ENCODE measurements at regions not wholly inside any gene's neighbourhood (a gene's known extent, or its start where the extent isn't known, plus 50 kb on each side); places are given as distances from the start of the nearest gene placed in this dataset.

DNA sequence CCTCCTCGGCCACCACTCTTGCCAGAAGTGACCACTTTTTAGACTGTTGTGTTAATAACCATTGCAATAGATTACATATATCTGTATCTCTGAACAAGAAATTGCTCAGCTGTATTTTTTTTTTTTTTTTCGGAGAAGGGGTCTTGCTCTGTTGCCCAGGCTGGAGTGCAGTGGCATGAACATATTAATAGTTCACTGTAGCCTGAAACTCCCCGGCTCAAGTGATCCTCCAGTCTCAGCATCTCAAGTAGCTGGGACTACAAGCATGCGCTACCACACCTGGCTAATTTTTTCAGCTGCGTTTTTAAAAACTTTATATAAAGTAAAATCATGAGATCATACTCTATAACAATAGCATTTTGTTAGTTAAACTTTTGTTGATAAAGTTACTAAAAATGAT lies 609.0 kb downstream of the ZNF385D start:
- DNase-seq (ENCODE audit: low read depth in 2 of 2), result no peak

DNA sequence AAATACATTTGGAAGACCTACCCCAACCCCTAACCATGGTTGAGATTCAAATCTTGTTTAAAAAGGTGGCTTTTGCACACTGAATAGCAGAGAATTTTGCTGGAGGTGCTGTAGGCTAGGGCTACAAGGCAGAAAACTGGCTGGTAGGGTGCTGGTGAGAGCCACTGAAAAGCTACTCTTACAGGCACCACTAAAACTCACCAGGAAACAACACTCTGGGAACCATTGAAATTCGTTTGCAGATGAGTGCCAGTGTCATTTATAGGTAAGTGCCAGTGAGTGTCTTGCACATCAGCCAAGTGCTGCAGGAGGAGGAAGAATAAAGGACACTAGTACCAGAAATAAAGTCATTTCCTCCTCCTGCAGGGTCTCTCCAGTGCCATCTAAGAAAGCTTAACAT lies 610.2 kb downstream of the ZNF385D start:
- no peak for DNase-seq (ENCODE audit: low read depth in 2 of 2)

GRCh38 chr3:21138085-21138484 lies 612.9 kb downstream of the ZNF385D start:
- DNase-seq (ENCODE audit: low read depth in 2 of 2), result no peak

DNA sequence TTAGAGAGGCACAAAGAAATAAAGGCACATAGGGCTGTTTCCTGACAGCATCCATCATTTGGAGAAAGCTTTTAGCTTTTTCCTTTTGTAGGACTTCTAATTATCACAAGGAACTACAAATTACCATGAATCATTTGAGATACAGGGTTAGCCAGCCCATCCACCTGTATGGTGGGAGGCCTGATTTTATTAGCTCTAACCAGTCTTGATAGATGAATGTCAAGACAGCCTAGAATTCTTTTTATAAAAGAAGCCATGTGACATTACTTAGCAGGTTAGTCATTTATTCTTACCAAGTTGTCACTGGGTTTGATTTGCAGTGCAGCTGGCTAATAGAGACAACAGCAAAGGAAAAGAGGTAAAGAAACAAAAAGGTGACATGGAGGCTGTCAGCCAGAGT lies 618.1 kb downstream of the ZNF385D start:
- DNase-seq (ENCODE audit: low read depth in 2 of 2), result no peak

DNA sequence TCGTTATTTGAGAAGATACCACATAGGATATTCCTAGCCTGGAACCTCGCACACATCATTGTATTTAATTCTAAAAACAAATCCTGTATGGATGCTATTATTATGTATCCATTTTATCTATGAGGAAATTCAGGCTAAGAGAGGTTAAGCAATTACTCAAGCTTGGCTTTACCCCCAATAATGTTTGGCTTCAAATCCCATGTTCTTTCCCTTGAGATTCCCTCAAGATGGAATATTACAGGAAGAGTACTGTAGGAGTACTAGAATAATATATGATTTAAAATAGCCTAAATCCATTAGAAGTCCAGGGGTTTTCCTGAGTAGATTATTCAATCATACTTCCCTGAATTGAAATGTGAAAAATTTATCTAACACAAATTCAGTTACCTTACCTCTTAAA lies 630.2 kb downstream of the ZNF385D start:
- DNase-seq (ENCODE audit: low read depth in 2 of 2), result no peak

- no peak for DNase-seq (ENCODE audit: low read depth in 2 of 2)
These were observed 633.6 kb downstream of the ZNF385D start for GRCh38 chr3:21117370-21117769.

DNA sequence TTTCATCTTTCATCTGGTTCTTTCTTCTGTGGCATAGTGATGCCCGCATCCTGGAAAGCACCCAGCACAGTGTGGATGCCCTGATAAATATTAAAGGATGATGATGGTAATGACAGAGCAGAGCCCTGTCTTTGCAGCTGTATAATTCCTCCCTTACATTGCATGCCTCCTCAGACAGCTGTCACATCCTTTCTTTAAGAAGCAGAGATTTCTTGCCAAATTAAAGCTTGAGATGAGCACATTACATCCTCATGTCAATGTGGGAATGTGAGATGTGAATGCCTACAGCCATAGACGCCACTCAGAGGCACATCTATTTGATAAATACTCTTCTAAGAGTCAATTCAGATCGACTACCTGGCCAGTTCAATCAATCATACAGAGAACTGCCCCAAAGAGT lies 642.0 kb downstream of the ZNF385D start:
- no peak for DNase-seq (ENCODE audit: low read depth in 2 of 2)

GRCh38 chr3:21105784-21106183 lies 645.2 kb downstream of the ZNF385D start:
- no peak for DNase-seq (ENCODE audit: low read depth in 2 of 2)

DNA sequence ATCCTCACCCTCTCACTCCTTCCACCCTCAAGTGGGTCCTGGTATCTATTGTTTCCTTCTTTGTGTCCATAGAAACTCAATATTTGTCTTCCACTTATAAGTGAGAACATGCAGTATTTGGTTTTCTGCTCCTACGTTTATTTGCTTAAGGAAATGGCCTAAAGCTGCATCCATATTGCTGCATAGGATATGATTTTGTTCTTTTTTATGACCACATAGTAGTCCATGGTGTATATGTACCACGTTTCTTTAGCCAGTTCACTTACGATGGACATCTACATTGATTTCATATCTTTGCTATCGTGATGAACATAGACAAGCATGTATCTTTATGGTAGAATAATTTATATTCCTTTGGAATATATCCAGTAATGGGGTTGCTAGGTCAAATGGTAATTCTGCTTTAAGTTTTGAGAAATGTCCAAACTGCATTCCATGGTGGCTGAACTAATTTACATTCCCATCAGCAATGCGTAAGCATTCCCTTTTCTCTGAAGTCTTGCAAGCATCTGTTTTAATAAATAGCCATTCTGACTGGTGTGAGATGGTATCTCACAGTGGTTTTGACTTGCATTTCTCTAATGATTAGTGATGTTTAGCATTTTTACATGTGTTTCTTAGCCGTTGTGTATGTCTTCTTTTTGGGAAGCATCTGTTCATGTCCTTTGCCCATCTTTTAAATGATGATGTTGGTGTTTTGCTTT lies 650.2 kb downstream of the ZNF385D start:
- DNase-seq (ENCODE audit: low read depth in 2 of 2), result no peak

DNA sequence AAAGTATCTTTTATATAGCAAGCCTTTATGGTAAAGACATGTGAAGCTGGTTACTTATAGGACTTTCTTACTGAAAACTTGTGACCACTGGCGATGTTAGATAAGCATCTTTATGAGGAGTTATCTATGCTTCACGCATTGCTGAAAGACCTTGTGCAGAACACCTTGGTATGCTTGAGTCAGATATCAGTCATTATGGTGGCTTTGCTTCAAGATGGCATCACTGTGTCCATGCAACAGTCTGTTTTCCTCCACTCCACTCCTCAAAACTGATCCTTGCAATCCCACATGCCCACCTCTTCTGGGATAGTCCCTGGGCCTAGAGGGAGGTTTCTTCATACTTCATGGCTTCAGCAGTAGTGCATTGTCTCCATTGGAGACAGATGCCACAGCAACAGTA lies 656.3 kb downstream of the ZNF385D start:
- no peak for DNase-seq (ENCODE audit: low read depth in 2 of 2)

- no peak for DNase-seq (ENCODE audit: low read depth in 2 of 2)
These were observed 677.4 kb downstream of the ZNF385D start for GRCh38 chr3:21073561-21073960.

- no peak for DNase-seq (ENCODE audit: low read depth in 2 of 2)
These were observed 683.8 kb downstream of the ZNF385D start for GRCh38 chr3:21067031-21067813.

- DNase-seq (ENCODE audit: low read depth in 2 of 2), result no peak
These were observed 688.1 kb downstream of the ZNF385D start for GRCh38 chr3:21062831-21063294.

DNA sequence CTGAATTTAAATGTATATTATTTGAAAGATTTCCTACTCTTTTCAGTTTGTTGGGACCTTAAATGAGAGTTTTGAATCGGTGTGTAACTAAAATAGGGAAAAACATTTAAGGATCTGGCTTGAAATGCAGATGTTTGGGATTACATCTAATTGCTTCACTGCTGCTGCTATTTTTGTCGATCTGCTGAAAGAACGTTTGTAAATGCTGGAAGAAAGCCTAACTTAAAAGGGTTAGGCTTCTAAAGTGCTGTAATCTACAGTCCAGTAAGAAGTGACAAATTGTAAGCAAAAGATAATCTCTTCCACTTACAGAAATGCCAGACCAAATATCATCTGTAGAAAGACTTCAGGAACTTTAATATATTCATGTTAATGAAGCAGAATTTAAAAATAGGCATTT lies 691.6 kb downstream of the ZNF385D start:
- DNase-seq (ENCODE audit: low read depth in 2 of 2), result no peak

DNA sequence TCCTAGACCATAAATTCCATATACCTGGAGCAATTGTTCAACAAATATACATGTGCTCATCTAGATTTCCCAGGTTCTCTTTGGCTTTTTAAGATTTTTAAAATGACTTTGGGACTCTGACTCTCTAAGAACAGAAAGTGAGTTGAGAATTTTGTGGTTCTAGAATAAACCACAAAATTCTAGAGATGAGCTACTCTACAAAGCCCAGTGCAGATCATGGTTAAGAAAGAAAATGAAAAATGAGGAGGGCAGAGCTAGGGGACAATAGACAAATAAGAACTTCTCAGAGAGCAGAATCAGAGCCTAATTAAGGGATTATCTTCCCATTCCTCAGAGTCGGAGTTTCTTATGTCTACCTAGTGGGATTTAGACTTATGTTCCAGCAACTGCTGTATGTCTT lies 694.7 kb downstream of the ZNF385D start:
- DNase-seq (ENCODE audit: low read depth in 2 of 2), result no peak

- no peak for DNase-seq (ENCODE audit: low read depth in 2 of 2)
These were observed 696.0 kb downstream of the ZNF385D start for GRCh38 chr3:21055015-21055414.

- DNase-seq (ENCODE audit: low read depth in 2 of 2), result no peak
These were observed 696.9 kb downstream of the ZNF385D start for GRCh38 chr3:21054064-21054463.

GRCh38 chr3:21049334-21050062 lies 701.5 kb downstream of the ZNF385D start:
- no peak for DNase-seq (ENCODE audit: low read depth in 2 of 2)

- DNase-seq (ENCODE audit: low read depth in 2 of 2), result no peak
These were observed 707.9 kb downstream of the ZNF385D start for GRCh38 chr3:21043139-21043538.

- no peak for DNase-seq (ENCODE audit: low read depth in 2 of 2)
These were observed 708.8 kb downstream of the ZNF385D start for GRCh38 chr3:21042184-21042583.

- DNase-seq (ENCODE audit: low read depth in 2 of 2), result no peak
These were observed 709.4 kb downstream of the ZNF385D start for GRCh38 chr3:21041621-21042020.

DNA sequence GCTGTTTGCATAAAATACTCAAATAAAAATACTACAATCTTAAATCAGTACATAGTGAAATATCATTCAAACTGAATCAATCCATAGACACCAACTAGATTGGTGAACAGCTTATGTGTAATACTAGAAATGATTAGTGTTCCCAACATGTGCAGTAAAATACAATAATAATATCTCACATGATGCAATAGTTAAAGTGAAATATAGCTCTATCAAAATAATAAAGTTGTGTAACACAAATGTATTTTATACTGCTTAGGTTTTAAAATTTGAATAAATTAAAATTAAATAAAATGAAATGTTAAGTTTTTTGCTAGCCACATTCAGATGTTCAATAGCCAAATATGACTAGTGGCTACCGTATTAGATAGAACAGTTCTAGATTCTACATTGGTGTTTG lies 714.1 kb downstream of the ZNF385D start:
- no peak for DNase-seq (ENCODE audit: low read depth in 2 of 2)

- no peak for DNase-seq (ENCODE audit: low read depth in 2 of 2)
These were observed 722.6 kb downstream of the ZNF385D start for GRCh38 chr3:21028412-21028811.

Measured in stimulated activated CD8-positive, alpha-beta memory T cell treated with anti-CD3 and anti-CD28 coated beads, Interleukin-7, amount 100 ng/mL, for 1 hour (primary cell).